ENCODE measurements at regions not wholly inside any gene's neighbourhood (a gene's known extent, or its start where the extent isn't known, plus 50 kb on each side); places are given as distances from the start of the nearest gene placed in this dataset.

DNA sequence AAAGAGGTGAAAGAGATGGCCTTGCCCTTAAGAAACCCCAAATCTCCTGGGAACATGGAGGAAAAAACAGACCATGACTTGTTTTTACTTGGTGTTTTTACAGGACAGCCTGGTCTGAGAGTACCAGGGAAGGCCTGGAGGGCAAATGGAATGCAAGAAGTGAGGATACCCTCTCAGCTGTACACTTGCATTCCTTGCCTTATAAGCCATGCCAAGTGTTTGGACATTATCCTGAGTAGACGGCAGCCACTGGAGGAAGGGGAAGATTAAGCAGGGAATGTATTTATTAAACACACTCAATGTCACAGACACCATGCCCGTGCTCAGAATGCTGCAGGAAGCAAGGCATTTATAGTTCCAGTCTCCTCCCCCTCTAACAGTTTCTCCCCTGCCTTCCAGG, 581.4 kb downstream of the CDK5RAP2 start:
- no peak for DNase-seq
- ATAC-seq, result no peak

DNA sequence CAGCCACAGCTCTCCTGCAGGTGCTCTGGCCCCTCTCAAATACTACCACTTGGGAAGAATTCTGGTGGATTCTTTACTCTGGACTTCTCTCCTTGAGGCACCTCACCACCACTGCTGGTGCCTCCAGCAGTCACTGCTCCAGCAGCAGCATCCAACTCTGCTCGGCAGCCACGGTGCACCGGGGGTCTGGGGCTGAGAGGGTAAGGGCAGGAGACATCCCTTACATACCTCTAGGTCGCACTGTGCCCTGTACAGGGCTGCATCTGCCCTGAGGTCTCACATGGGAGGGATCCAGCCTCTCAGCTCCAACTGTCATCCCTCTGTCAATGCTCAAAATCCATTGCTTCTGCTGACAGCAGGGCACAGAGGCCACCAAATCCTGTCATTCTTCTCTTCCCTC, 588.2 kb downstream of the CDK5RAP2 start:
- DNase-seq (no peak), ATAC-seq (no peak)

GRCh38 chr9:119986713-119987112, 593.3 kb downstream of the CDK5RAP2 start:
- DNase-seq (no peak), ATAC-seq (no peak)

GRCh38 chr9:119986205-119986604, 593.8 kb downstream of the CDK5RAP2 start:
- no peak for DNase-seq
- no peak for ATAC-seq

- DNase-seq (no peak), ATAC-seq (no peak)
These were observed 604.8 kb upstream of the BRINP1 start for GRCh38 chr9:119974026-119974425.

DNA sequence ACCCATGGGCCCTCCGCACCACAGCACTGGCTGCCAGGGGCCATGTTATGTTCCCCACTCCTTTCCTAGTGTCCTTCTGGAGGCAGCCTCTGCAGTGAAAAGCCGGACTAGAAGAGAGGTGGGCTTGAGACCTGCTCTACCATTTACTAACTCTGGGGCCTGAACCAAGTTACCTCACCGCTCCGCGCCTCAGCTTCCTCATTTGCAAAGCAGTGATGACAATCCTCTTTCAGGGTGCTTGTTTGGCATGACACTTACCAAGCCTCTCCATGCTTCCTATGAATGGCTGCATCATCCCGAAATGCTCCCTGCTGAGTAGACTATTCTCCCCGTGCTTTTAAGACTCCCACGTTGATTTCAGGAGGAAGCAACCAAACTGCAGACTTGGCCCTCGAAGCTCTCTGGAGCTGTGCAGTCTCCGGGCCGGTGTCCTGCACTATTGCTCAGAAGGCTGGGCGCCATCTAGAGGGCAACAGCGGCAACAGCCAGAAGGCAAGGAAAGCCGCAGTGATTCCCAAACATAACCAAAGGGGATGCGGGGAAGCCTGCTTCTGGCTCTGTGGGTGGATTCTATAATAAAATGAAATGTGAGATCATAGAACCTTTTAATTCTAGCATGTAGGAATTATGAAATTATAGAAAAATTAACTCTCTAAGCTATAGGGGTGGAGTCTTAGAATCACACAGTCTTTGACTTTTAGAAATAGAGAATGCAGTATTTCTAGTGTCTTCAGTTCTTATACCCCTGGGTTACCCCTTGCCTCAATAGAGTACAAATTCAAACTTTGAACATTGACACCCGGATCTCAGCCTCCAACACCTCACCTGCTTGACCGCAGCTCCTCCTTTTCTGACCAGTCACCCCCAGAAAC, 599.8 kb upstream of the BRINP1 start:
- no peak for ATAC-seq
- peak; percentile 61 for DNase-seq

DNA sequence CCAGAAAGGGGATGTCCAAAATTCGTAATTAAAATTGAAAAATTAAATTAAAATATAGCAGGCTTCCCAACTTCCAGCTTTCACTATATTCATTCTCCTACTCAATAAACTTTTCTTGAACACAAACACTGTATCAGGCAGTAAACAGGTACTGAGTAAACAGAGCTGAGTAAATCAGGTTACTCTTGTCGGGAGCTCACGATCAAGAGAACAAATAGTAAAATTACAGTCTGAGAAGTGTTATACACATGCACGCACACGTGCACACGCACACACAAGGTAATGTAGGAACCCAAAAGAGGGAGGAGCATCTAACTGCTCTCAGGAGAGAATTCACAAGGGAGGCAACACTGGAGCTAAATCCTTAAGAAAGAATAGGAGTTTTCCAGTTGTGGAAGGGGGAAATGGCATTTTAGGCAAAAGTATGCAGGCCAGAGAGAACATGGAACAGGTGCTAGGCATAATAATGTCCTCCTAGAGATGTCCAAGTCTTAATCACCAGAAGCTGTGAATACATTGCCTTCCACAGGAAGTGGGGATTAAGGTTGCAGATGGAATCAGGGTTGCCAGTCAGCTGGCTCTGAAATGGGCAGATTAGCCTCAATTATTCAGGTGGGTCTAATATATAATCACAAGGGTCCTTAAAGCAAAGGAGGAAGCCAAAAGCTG, 598.8 kb upstream of the BRINP1 start:
- ATAC-seq (no peak), DNase-seq (no peak)

- DNase-seq, result no peak
These were observed 594.6 kb upstream of the BRINP1 start for GRCh38 chr9:119963798-119964372.

DNA sequence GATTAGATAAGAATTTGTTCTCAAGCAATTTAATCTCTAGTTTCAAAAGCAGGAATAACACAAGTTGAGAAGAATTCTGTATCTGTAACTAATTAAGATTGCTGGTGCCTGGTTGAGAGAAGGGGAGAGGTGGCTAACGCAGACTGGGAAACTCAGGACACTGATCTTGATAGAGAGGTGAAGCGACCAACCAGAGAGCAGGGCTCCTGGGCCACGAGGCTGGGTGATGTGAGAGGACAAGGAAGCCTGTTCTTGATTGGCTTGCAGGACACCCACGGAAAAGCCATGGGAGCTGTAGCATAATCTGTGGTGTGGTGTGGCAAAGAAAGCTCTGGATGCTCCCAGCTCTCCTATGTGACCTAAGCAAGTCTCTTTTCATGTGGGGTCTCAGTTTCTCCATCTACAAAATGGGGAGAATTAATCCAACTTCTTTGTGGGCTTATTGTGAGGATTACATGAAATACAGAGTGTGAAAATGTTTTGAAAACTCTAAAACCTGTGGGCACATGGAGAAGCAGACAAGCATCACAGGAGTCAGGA, 594.1 kb upstream of the BRINP1 start:
- no peak for ATAC-seq
- no peak for DNase-seq

More at GRCh38 chr9:119963798-119964372, 594.6 kb upstream of the BRINP1 start:
- ATAC-seq, result no peak

- peak; percentile 27 for DNase-seq
- ATAC-seq, result no peak
These were observed 592.7 kb upstream of the BRINP1 start for GRCh38 chr9:119961774-119962424.

DNA sequence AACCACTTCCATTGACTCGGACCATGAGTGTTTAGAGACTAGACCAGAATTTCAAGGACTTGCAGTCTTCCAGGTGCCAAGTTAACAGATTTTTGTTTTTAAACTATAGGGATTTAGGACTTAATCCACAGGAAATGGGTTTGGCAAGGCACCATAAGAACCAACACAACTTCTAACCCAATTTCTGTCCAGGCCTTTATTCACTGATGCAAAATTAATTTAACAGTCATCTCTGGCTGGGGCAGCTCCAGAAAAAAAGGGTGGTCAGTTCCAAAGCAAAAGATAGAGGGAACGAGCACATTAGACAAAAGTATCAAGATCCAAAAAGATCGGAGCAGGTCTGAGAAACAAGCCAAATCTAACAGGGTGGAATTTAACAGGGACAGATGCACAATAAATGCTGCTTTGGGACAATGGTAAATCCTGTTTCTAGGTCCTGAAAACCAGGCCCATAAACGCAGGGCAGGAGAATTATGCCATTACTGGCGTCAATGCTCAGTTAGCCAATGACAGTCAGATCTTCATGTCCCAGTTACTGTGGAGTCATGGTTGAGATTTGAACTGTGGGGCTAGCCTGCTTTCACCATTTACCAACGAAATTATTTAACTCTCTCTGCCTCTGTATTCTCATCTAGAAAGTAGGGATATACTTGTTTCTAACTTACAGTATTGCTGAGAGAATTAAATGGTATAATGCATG, 590.8 kb upstream of the BRINP1 start:
- no peak for ATAC-seq
- no peak for DNase-seq

- ATAC-seq (no peak), DNase-seq (no peak)
These were observed 586.9 kb upstream of the BRINP1 start for GRCh38 chr9:119956111-119956510.

DNA sequence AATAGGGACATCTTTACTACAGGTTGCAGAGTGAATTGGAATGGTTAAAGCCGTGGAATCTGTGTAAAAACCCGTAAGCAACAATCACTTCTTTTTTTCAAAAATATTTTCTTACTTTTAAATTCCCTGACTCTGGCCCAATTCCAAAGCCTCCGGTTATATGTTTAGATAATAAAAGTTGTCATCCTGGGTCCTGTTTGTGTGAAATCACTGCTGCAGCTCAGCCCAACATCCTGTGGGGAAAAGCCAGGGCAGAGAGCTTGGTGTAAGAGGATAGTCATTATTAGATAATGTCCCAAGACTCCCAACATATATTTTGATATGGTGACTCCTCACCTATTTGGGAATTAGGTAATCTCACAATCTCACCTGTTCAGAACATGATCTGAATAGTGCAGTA, 586.0 kb upstream of the BRINP1 start:
- ATAC-seq (no peak), DNase-seq (no peak)

DNA sequence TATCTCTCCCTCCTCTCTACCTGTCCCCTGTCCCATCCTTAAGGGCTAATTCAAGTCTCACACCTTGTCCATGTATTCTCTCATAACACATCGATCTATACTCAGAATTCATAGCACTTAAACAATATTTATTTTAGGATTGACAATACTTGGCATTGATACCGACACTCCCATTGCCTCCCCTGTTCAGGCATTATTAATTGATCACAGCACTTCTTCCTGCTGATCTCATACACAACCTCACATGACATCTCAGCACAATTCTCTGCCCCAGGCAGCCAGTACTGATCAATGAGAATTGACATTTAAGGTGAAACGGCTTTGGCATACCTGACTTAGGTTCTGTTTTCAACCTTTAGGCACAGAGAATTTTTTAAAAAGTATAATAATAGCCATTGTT, 582.4 kb upstream of the BRINP1 start:
- no peak for ATAC-seq
- DNase-seq, result no peak

GRCh38 chr9:119951090-119951489, 581.9 kb upstream of the BRINP1 start:
- ATAC-seq (no peak), DNase-seq (no peak)

DNA sequence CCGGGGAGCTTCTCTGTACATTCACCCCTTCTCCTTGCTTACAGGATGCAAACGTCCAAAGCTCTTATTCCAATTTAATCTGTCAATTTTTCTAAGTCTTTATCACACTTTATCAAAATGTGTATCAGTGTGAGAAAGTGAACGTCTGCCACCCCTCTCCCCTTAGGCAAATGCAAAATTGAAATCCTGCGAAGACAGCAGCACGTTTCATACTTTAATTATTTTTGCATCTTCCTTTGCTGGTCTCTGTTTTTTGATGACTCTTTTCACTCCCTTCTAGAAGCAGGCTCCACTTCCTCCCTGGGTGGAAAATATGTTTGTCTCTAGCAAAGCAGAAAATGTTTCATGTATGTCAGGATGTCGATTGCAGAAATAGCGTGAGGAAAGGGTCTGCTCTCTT, 576.5 kb upstream of the BRINP1 start:
- ATAC-seq (no peak), DNase-seq (no peak)

DNA sequence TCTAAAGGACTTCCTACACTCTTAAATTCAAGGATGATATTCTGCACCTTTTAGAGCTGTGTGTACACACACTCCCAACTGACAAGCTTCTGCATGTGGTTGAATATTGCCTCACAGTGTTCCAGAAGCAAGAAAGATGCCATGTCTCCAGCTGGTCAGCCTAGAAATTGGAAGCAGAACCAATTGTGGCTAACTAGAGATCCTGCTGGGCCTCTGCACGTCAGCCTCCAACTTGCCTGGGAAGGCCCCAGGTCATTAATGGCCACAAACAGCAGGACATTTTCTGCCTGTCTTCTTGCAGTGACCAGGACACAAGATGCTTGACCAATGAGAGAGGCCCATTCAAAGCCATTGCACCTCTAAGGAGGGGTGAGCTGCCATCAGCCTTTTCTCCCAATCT, 571.9 kb upstream of the BRINP1 start:
- ATAC-seq (no peak), DNase-seq (no peak)

DNA sequence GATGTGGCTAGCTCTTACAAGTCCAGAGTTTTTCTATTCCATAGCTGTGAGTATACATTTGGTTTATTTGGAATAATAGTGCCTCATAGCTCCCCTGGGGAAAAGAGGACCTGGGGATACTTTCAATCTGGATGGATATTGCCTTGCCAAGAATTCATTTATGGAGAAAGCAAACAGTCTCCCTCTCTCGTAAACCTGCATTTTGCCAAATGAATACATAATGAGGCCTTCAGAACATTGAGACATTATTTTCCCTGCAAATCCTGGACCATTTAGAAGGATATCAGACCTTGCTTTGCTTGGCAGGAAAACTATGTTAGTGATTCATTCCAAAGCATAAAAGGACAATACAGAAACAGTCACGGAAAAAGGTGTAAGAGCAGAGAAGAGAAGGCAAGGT, 569.6 kb upstream of the BRINP1 start:
- no peak for DNase-seq
- ATAC-seq, result no peak

- ATAC-seq (no peak), DNase-seq (no peak)
These were observed 565.3 kb upstream of the BRINP1 start for GRCh38 chr9:119934497-119934896.

DNA sequence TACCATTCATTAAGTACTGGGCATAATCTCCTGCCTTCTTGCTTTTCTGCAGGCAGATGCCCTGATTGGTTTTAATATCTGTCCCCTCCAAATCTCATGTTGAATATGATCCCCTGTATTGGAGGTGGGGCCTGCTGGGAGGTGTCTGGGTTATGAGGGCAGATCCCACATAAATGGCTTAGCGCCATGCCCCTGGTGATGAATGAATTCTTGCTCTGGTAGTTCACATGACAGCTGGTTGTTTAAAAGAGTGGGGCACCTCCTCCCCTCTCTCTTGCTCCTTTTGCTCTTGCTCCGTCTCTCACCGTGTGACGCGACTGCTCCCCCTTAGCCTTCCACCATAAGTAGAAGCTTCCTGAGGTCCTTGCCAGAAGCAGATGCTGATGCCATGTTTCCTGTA, 564.0 kb upstream of the BRINP1 start:
- ATAC-seq (no peak), DNase-seq (no peak)

DNA sequence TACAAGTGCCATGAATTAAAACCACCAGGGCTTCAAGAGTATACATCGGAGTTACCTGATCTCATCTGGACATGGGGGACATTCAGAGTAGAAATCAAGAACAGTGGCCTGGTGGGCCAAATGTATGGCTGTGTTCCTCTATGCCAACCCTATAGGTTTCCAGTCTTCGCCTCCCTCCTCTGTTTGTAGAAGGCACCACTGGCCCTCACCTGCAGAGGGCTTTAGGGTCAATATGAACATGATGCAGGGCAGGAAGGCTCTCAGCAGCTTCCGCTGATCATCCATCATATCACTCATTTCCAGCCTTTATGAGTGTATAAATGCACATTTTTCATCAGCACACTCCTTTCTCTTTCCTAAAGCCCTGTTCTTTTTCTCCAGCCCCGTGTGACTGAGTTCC, 555.5 kb upstream of the BRINP1 start:
- no peak for ATAC-seq

GRCh38 chr9:119917175-119917574, 547.9 kb upstream of the BRINP1 start:
- ATAC-seq (no peak), DNase-seq (no peak)

More for the DNA sequence above, 555.5 kb upstream of the BRINP1 start:
- no peak for DNase-seq

All from stimulated activated naive CD8-positive, alpha-beta T cell treated with anti-CD3 and anti-CD28 coated beads, Interleukin-15, Interleukin-2, amounts not matched to agents 100 U/mL and 50 U/mL, for 24 hours (primary cell).